Ishikawa (cell line): ENCODE measurements at regions not wholly inside any gene's neighbourhood (a gene's known extent, or its start where the extent isn't known, plus 50 kb on each side); places are given as distances from the start of the nearest gene placed in this dataset.

Experiments
- CREB1 ChIP-seq: IDR thresholded peaks from 2 replicates; pipeline ENCODE4 v1.6.1; 2012; ENCODE audit warnings: low read depth
- EGR1 ChIP-seq: IDR thresholded peaks from 2 replicates; pipeline ENCODE4 v1.6.1; 2012
- EP300 ChIP-seq: IDR thresholded peaks from 2 replicates; pipeline ENCODE4 v1.6.1; 2012; ENCODE audit warnings: borderline replicate concordance
- FOXM1 ChIP-seq: IDR thresholded peaks from 2 replicates; pipeline ENCODE4 v1.6.1; 2012; ENCODE audit warnings: low read depth, borderline replicate concordance
- MAX ChIP-seq: IDR thresholded peaks from 2 replicates; pipeline ENCODE4 v1.6.1; 2012
- NFIC ChIP-seq: IDR thresholded peaks from 2 replicates; pipeline ENCODE4 v1.6.1; 2012
- REST ChIP-seq: IDR thresholded peaks from 2 replicates; pipeline ENCODE4 v1.6.1; 2012; ENCODE audit warnings: low read depth, mild to moderate bottlenecking
- TAF1 ChIP-seq: IDR thresholded peaks from 2 replicates; pipeline ENCODE4 v1.6.1; 2012; ENCODE audit warnings: low read depth, mild to moderate bottlenecking
- TCF12 ChIP-seq: IDR thresholded peaks from 2 replicates; pipeline ENCODE4 v1.6.1; 2012; ENCODE audit warnings: low read depth
- TEAD4 ChIP-seq: IDR thresholded peaks from 2 replicates; pipeline ENCODE4 v1.6.1; 2012
- ZBTB7A ChIP-seq: IDR thresholded peaks from 2 replicates; pipeline ENCODE4 v1.6.1; 2012; ENCODE audit warnings: low read depth

- TF ChIP-seq EP300 (no peak), EGR1 (no peak), TAF1 (no peak), TEAD4 (no peak), NFIC (no peak), CREB1 (no peak), MAX (no peak), TCF12 (no peak), REST (no peak), FOXM1 (no peak), ZBTB7A (no peak)
Measured at GRCh38 chr2:145085612-145086011, 565.7 kb upstream of the ZEB2 start.
